Muscle of leg (tissue), 3 donors: ENCODE measurements at regions not wholly inside any gene's neighbourhood (a gene's known extent, or its start where the extent isn't known, plus 50 kb on each side); places are given as distances from the start of the nearest gene placed in this dataset.

ENCODE experiments used
- DNase-seq: peaks from one replicate; pipeline ENCODE4 v3.0.0; 2013
- H3K27ac ChIP-seq: one replicate; pipeline ENCODE4 v1.5.1; 2013; ENCODE audit warnings: mild to moderate bottlenecking, low read length, control low read depth
- H3K27me3 ChIP-seq: one replicate; pipeline ENCODE4 v1.6.1; 2013; ENCODE audit warnings: low read length; ENCODE audit not compliant: control insufficient read depth, insufficient read depth
- H3K36me3 ChIP-seq: one replicate; pipeline ENCODE4 v1.6.1; 2013; ENCODE audit warnings: low read length; ENCODE audit not compliant: control insufficient read depth, insufficient read depth
- H3K4me1 ChIP-seq: one replicate; pipeline ENCODE4 v1.6.1; 2013; ENCODE audit warnings: low read length; ENCODE audit not compliant: control insufficient read depth, insufficient read depth
- H3K4me3 ChIP-seq: one replicate; pipeline ENCODE4 v1.5.1; 2013; ENCODE audit warnings: low read length, control low read depth
- H3K9me3 ChIP-seq: replicated peaks from 2 replicates; pipeline ENCODE4 v1.6.1; 2013; ENCODE audit warnings: low read depth, low read length; ENCODE audit not compliant: control insufficient read depth
- WGBS: methylation state at CpG from one replicate; pipeline ENCODE4 v1.1.5; 2013; ENCODE audit warnings: missing lambda C conversion rate; ENCODE audit not compliant: insufficient coverage; 5-methylcytosine and 5-hydroxymethylcytosine counted together

GRCh38 chr2:204449977-204450376 lies 95.3 kb upstream of the PARD3B start:
- H3K9me3 ChIP-seq = no peaks in the 10 kb centered on the region
- H3K27ac ChIP-seq = no peak overlapping the region
- no peak overlapping the region for H3K4me3 ChIP-seq
- no peak for DNase-seq
- peaks cover 15% of the 10 kb centered on the region for H3K4me1 ChIP-seq
- no peaks in the 10 kb centered on the region for H3K27me3 ChIP-seq
- WGBS = 66% methylated on average over 3 of the region's 3 CpGs
- no peaks in the 10 kb centered on the region for H3K36me3 ChIP-seq

- Histone ChIP-seq H3K27ac (peak overlapping the region; percentile 66), H3K27me3 (no peaks in the 10 kb centered on the region), H3K4me3 (no peak overlapping the region), H3K36me3 (no peaks in the 10 kb centered on the region), H3K9me3 (no peaks in the 10 kb centered on the region), H3K4me1 (peaks cover 15% of the 10 kb centered on the region)
- DNase-seq = no peak
- WGBS = no CpG with 5 or more reads among the region's 2 CpGs
Measured at GRCh38 chr2:204451766-204452165, 93.5 kb upstream of the PARD3B start.

GRCh38 chr2:204452464-204453023 lies 92.7 kb upstream of the PARD3B start:
- DNase-seq = peak; percentile 93

GRCh38 chr2:204453730-204454167 lies 91.5 kb upstream of the PARD3B start:
- peak; percentile 63 for DNase-seq
- no peaks in the 10 kb centered on the region for H3K36me3 ChIP-seq
- peaks cover 15% of the 10 kb centered on the region for H3K4me1 ChIP-seq
- WGBS = 40% methylated on average over 1 of the region's 7 CpGs
- no peaks in the 10 kb centered on the region for H3K27me3 ChIP-seq
- H3K4me3 ChIP-seq = no peak overlapping the region
- H3K27ac ChIP-seq = peak overlapping the region; percentile 77
- no peaks in the 10 kb centered on the region for H3K9me3 ChIP-seq

More at GRCh38 chr2:204452464-204453023, 92.7 kb upstream of the PARD3B start:
- H3K27me3 ChIP-seq = no peaks in the 10 kb centered on the region
- H3K27ac ChIP-seq = peak overlapping the region; percentile 66
- WGBS = 17% methylated on average over 1 of the region's 7 CpGs
- peaks cover 15% of the 10 kb centered on the region for H3K4me1 ChIP-seq
- H3K9me3 ChIP-seq = no peaks in the 10 kb centered on the region
- H3K36me3 ChIP-seq = no peaks in the 10 kb centered on the region
- H3K4me3 ChIP-seq = no peak overlapping the region

GRCh38 chr2:204454672-204455380 lies 90.4 kb upstream of the PARD3B start:
- H3K27me3 ChIP-seq = no peaks in the 10 kb centered on the region
- no peak for DNase-seq
- no peak overlapping the region for H3K27ac ChIP-seq
- H3K4me1 ChIP-seq = peaks cover 15% of the 10 kb centered on the region
- WGBS = 89% methylated on average over 4 of the region's 6 CpGs
- H3K9me3 ChIP-seq = no peaks in the 10 kb centered on the region
- no peaks in the 10 kb centered on the region for H3K36me3 ChIP-seq
- no peak overlapping the region for H3K4me3 ChIP-seq

GRCh38 chr2:204468746-204469429 lies 76.4 kb upstream of the PARD3B start:
- H3K9me3 ChIP-seq = no peaks in the 10 kb centered on the region
- no peak for DNase-seq
- H3K36me3 ChIP-seq = no peaks in the 10 kb centered on the region
- H3K4me3 ChIP-seq = no peak overlapping the region
- H3K27ac ChIP-seq = no peak overlapping the region
- H3K27me3 ChIP-seq = no peaks in the 10 kb centered on the region
- WGBS = 79% methylated on average over 3 of the region's 4 CpGs
- no peaks in the 10 kb centered on the region for H3K4me1 ChIP-seq

- no CpG with 5 or more reads among the region's 4 CpGs for WGBS
- DNase-seq = no peak
- no peaks in the 10 kb centered on the region for H3K36me3 ChIP-seq
- no peak overlapping the region for H3K27ac ChIP-seq
- no peaks in the 10 kb centered on the region for H3K4me1 ChIP-seq
- no peak overlapping the region for H3K4me3 ChIP-seq
- H3K27me3 ChIP-seq = no peaks in the 10 kb centered on the region
- H3K9me3 ChIP-seq = no peaks in the 10 kb centered on the region
Measured at GRCh38 chr2:204470178-204470620, 75.1 kb upstream of the PARD3B start.

GRCh38 chr2:204470621-204471196 lies 74.6 kb upstream of the PARD3B start:
- no peaks in the 10 kb centered on the region for H3K36me3 ChIP-seq
- no peak overlapping the region for H3K4me3 ChIP-seq
- H3K27ac ChIP-seq = no peak overlapping the region
- WGBS = 96% methylated on average over 4 of the region's 5 CpGs
- H3K27me3 ChIP-seq = no peaks in the 10 kb centered on the region
- no peak for DNase-seq
- H3K4me1 ChIP-seq = no peaks in the 10 kb centered on the region
- H3K9me3 ChIP-seq = no peaks in the 10 kb centered on the region

GRCh38 chr2:204472375-204472774 lies 72.9 kb upstream of the PARD3B start:
- no peak for DNase-seq
- no peak overlapping the region for H3K27ac ChIP-seq
- no peaks in the 10 kb centered on the region for H3K4me1 ChIP-seq
- H3K36me3 ChIP-seq = no peaks in the 10 kb centered on the region
- H3K9me3 ChIP-seq = no peaks in the 10 kb centered on the region
- 90% methylated on average over 2 of the region's 10 CpGs for WGBS
- no peaks in the 10 kb centered on the region for H3K27me3 ChIP-seq
- H3K4me3 ChIP-seq = no peak overlapping the region

- Histone ChIP-seq H3K27me3 (no peaks in the 10 kb centered on the region), H3K4me3 (no peak overlapping the region), H3K9me3 (no peaks in the 10 kb centered on the region), H3K27ac (no peak overlapping the region), H3K4me1 (no peaks in the 10 kb centered on the region), H3K36me3 (no peaks in the 10 kb centered on the region)
- WGBS = 100% methylated on average over 1 of the region's 6 CpGs
- DNase-seq = no peak
Measured at GRCh38 chr2:204473224-204473623, 72.1 kb upstream of the PARD3B start.
